ENCODE measurements at regions not wholly inside any gene's neighbourhood (a gene's known extent, or its start where the extent isn't known, plus 50 kb on each side); places are given as distances from the start of the nearest gene placed in this dataset.

DNA sequence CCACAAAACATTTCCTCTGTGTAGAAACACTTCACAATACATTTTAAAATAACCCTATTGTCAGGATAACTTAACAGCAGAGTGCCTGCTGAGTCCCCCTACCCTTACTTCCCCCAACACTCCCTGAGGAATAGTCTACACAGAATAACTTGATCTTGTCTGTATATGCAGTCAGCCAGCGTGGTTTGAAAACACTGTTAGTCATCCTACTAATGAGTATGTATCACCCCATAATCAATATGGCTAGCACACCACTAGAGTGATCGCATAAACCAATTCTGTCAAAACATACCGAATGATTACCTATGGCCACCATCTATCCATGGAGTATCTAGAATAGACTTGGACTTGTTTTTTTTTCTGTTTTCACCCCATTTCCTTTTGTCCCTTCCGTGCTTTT lies 152.7 kb upstream of the NECTIN3 start:
- Mint-ChIP-seq H3K4me3 (ENCODE audit: unreplicated experiment) (no peak overlapping the region), H3K27ac (ENCODE audit: unreplicated experiment) (no peak overlapping the region), H3K9me3 (ENCODE audit: unreplicated experiment) (peaks cover 1% of the 10 kb centered on the region), H3K4me1 (ENCODE audit: low read depth, unreplicated experiment) (no peaks in the 10 kb centered on the region), H3K27me3 (ENCODE audit: unreplicated experiment) (no peaks in the 10 kb centered on the region), H3K36me3 (ENCODE audit: unreplicated experiment) (peaks cover 8% of the 10 kb centered on the region)
- DNase-seq = no peak
- no peak for TF ChIP-seq CTCF (IDR thresholded peaks at IDR 0.05; ENCODE audit: partially characterized antibody, unreplicated experiment)

- peaks cover 3% of the 10 kb centered on the region for H3K4me1 Mint-ChIP-seq (ENCODE audit: low read depth, unreplicated experiment)
- H3K27me3 Mint-ChIP-seq (ENCODE audit: unreplicated experiment) = no peaks in the 10 kb centered on the region
- H3K4me3 Mint-ChIP-seq (ENCODE audit: unreplicated experiment) = no peak overlapping the region
- no peaks in the 10 kb centered on the region for H3K36me3 Mint-ChIP-seq (ENCODE audit: unreplicated experiment)
- no peak for DNase-seq
- TF ChIP-seq CTCF (IDR thresholded peaks at IDR 0.05; ENCODE audit: partially characterized antibody, unreplicated experiment) = no peak
- H3K9me3 Mint-ChIP-seq (ENCODE audit: unreplicated experiment) = no peaks in the 10 kb centered on the region
- no peak overlapping the region for H3K27ac Mint-ChIP-seq (ENCODE audit: unreplicated experiment)
Observed at GRCh38 chr3:110925798-110926197, 145.8 kb upstream of the NECTIN3 start.

DNA sequence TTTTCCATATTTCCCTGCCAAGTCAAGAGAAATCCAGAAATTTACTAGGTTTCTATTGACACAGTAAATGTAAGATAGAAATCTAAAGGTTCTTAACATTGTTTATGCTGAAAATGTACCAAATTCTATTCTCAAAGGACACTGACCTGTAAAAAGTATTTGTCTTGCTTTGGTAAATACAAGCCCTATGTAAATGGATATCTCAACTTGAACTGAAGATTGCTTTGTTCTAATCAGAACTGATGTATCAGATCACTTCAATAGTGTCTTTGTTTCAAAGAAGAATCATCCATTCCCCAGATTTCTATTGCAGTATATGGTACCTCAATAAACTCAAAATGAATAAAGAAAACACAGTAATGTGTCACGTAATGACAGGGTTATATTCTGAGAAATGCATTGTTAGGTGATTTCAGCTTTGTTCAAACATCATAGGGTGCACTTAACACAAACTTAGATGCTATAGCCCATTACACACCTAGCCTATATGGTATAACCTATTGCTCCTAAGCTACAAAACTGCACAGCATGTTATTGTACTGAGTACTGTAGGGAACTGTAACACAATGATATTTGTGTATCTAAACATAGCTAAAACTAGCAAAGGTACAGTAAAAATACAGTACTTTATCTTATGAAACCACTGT lies 143.5 kb upstream of the NECTIN3 start:
- H3K36me3 Mint-ChIP-seq (ENCODE audit: unreplicated experiment) = no peaks in the 10 kb centered on the region
- DNase-seq = no peak
- H3K27ac Mint-ChIP-seq (ENCODE audit: unreplicated experiment) = no peak overlapping the region
- no peaks in the 10 kb centered on the region for H3K27me3 Mint-ChIP-seq (ENCODE audit: unreplicated experiment)
- no peak for TF ChIP-seq CTCF (IDR thresholded peaks at IDR 0.05; ENCODE audit: partially characterized antibody, unreplicated experiment)
- peaks cover 6% of the 10 kb centered on the region for H3K4me1 Mint-ChIP-seq (ENCODE audit: low read depth, unreplicated experiment)
- H3K4me3 Mint-ChIP-seq (ENCODE audit: unreplicated experiment) = no peak overlapping the region
- H3K9me3 Mint-ChIP-seq (ENCODE audit: unreplicated experiment) = no peaks in the 10 kb centered on the region

GRCh38 chr3:110929816-110930215 lies 141.8 kb upstream of the NECTIN3 start:
- Mint-ChIP-seq H3K4me3 (ENCODE audit: unreplicated experiment) (no peak overlapping the region), H3K9me3 (ENCODE audit: unreplicated experiment) (no peaks in the 10 kb centered on the region), H3K36me3 (ENCODE audit: unreplicated experiment) (no peaks in the 10 kb centered on the region), H3K27me3 (ENCODE audit: unreplicated experiment) (no peaks in the 10 kb centered on the region), H3K27ac (ENCODE audit: unreplicated experiment) (no peak overlapping the region), H3K4me1 (ENCODE audit: low read depth, unreplicated experiment) (peaks cover 6% of the 10 kb centered on the region)
- TF ChIP-seq CTCF (IDR thresholded peaks at IDR 0.05; ENCODE audit: partially characterized antibody, unreplicated experiment) = no peak
- no peak for DNase-seq

GRCh38 chr3:110932567-110932966 lies 139.0 kb upstream of the NECTIN3 start:
- Mint-ChIP-seq H3K9me3 (ENCODE audit: unreplicated experiment) (no peaks in the 10 kb centered on the region), H3K27ac (ENCODE audit: unreplicated experiment) (no peak overlapping the region), H3K27me3 (ENCODE audit: unreplicated experiment) (no peaks in the 10 kb centered on the region), H3K4me1 (ENCODE audit: low read depth, unreplicated experiment) (peaks cover 3% of the 10 kb centered on the region), H3K4me3 (ENCODE audit: unreplicated experiment) (no peak overlapping the region), H3K36me3 (ENCODE audit: unreplicated experiment) (no peaks in the 10 kb centered on the region)
- no peak for DNase-seq
- TF ChIP-seq CTCF (IDR thresholded peaks at IDR 0.05; ENCODE audit: partially characterized antibody, unreplicated experiment) = no peak
